ENCODE measurements at regions not wholly inside any gene's neighbourhood (a gene's known extent, or its start where the extent isn't known, plus 50 kb on each side); places are given as distances from the start of the nearest gene placed in this dataset.
A peak's percentile ranks its signal among the peaks of the same experiment; 100 is the strongest.

DNA sequence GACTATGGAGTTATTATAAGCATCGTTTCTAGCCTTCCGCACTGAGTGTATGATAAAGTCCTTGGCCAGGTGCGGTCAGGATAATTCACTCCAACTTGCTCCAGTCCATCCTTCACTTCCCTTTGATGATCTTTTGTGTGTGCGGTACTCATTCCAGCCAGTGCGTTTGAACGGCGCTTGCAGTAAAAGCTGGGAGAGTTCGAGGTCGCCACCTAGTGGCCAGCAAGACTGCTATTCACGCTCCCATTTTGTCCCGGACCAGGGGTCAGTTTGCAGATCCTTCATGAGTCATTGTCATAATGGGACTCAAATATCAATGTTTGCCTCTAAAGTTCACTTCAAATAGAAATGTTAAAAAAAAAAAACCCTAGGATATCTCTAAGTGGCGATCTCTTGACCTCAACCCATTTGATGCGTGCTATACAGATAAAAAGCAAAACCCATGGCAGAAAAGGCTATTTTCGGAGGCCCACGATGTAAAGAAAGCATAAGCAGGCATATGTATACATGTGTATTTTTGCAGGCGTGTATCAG, 417.1 kb downstream of the TMEM114 start:
- TF ChIP-seq EZH2phosphoT487 (IDR thresholded peaks at IDR 0.05; ENCODE audit: borderline replicate concordance), result no peak
- TF ChIP-seq, protein P1, sequence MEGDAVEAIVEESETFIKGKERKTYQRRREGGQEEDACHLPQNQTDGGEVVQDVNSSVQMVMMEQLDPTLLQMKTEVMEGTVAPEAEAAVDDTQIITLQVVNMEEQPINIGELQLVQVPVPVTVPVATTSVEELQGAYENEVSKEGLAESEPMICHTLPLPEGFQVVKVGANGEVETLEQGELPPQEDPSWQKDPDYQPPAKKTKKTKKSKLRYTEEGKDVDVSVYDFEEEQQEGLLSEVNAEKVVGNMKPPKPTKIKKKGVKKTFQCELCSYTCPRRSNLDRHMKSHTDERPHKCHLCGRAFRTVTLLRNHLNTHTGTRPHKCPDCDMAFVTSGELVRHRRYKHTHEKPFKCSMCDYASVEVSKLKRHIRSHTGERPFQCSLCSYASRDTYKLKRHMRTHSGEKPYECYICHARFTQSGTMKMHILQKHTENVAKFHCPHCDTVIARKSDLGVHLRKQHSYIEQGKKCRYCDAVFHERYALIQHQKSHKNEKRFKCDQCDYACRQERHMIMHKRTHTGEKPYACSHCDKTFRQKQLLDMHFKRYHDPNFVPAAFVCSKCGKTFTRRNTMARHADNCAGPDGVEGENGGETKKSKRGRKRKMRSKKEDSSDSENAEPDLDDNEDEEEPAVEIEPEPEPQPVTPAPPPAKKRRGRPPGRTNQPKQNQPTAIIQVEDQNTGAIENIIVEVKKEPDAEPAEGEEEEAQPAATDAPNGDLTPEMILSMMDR (IDR thresholded peaks at IDR 0.05 in 2 of 3, conservative IDR thresholded peaks at IDR 0.05 in 1 of 3; ENCODE audit: borderline replicate concordance in 1 of 3, insufficient read depth in 1 of 3, low read depth in 2 of 3, low read length in 2 of 3), result peak; percentile 59 to 88 (median 81); a peak in 5 of 6 replicates
- no peak for TF ChIP-seq ZBTB33 (IDR thresholded peaks at IDR 0.05; ENCODE audit: extremely low read depth, insufficient replicate concordance, low read length)
- no peak for TF ChIP-seq EZH2 (IDR thresholded peaks at IDR 0.05)
- TF ChIP-seq ZFX (IDR thresholded peaks at IDR 0.05), result no peak
- TF ChIP-seq, protein P2, sequence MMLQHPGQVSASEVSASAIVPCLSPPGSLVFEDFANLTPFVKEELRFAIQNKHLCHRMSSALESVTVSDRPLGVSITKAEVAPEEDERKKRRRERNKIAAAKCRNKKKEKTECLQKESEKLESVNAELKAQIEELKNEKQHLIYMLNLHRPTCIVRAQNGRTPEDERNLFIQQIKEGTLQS (IDR thresholded peaks at IDR 0.05), result no peak

Data from HCT116 (cell line).